ENCODE measurements at regions not wholly inside any gene's neighbourhood (a gene's known extent, or its start where the extent isn't known, plus 50 kb on each side); places are given as distances from the start of the nearest gene placed in this dataset.
"Not testable (repeated sequence)": the region's sequence is repeated elsewhere in the genome, so short reads cannot be mapped to it uniquely, and the experiment has no call there.

DNA sequence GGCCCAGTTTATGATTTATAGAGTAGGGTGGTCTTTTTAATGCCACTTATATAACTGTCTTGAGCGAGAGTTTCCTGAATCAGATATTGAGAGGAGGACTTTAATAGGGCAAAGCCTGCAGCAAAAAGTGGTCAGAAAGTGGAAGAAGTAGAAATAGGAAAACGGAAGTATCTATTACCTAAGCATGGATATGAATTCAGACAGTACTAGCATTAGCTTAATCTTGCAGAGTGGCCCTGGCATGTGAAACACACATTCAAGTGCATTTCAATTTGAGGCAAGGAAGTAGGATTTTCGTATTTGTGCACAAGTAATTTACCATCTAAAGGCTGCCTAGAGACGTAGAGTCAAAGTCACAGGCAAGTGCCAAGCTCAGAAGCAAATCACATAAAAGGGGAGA, 622.3 kb downstream of the DIPK2A start:
- no peak for DNase-seq

DNA sequence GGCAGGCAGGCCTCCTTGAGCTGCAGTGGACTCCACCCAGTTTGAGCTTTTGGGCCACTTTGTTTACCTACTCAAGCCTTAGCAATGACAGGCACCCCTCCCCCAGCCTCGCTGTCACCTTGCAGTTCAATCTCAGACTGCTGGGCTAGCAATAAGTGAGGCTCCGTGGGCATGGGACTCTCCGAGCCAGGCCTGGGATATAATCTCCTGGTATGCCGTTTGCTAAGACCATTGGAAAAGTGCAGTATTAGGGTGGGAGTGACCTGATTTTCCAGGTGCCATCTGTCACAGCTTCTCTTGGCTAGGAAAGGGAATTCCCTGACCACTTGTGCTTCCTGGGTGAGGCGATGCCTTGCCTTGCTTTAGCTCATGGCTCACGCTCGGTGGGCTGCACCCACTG, 648.6 kb downstream of the DIPK2A start:
- DNase-seq = not testable (repeated sequence)

DNA sequence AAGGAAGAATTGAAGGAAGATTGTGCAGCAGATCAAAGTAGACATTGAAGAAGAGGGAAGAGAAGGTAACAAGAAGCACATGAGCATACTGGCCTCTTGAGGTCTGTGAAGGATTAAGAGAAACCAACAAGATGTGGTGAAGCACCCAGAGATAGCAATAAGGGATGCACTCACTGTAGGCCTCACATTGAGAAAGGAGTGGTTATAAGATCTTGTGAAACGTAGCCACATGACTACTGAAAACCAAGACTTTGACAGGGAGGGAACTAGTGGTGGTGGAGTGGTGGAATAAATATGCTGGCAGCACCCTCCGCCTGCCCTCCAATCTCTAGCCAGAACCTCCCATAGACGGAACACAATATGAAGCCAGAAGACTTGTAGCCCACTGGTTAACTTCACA, 651.2 kb downstream of the DIPK2A start:
- DNase-seq = no peak

DNA sequence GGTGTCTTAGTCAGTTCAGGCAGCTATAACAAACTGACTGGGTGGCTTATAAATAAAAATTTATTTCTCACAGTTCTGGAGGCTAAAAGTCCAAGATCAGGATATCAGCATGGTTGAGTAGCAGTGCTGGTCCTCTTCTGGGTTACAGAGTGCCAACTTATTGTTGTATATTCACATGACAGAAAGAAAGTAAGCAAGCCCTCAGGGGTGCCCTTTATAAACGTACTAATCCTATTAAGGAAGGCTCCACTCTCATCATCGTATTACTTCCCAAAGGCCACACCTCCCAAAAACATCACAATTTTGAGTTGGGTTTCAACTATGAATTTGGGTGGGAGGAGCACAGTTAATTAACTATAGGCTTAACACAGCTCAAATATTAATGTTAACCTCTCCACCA, 653.0 kb downstream of the DIPK2A start:
- DNase-seq = no peak

DNA sequence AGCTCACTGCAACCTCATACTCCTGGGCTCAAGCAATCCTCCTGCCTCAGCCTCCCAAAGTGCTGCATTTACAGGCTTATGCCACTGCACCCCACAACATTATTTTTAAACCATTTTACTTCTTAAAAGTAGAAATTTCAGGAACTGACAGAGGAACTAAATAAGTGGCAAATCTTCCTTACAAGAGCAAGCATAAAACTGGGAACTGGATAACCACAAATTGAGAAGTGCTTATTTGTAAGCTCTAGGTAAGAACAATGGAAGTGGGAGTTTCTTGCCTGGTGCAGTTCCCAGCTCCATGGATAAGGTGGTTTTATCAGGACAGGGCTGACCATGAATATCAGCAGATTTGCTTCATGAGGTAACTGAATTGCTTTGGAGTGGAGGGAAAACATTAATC, 655.2 kb downstream of the DIPK2A start:
- DNase-seq = no peak

DNA sequence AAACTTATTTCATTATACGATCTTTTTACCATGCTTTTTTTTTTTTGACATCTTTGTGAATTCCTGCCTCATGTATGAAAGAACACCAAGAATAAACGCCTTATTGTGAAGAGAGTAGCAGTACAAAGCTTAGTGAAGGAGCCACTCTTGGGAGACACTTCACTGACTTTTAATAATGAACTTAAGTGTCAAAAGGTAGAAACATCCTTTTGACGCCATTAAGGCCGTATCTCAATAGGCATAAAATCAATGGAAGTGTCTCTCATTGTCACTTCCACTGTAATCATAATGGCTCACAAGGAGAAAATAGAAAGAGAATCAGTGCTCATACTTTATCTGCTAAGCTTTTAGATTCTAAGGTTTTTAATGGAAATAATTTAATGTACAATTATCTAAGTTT, 657.8 kb downstream of the DIPK2A start:
- no peak for DNase-seq

DNA sequence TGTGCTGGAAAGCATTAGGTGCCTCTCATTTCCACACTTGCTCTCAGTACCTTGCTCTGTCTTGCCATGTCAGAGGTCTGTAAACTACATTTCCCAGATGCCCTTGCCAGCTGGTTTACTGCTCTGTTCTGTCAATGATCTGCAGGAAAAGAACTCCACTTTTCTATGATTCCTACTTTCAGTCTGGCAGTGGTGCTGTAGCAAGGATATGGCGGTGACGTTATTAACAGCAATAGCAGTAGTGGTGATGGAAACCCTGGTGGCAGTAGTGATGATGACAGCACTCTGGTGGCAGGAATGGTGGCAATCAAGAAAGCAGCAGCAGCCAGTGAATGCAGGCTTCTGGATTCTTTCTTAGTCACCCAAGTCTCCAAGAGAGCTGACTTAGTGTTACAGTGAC, 665.2 kb downstream of the DIPK2A start:
- DNase-seq = no peak

DNA sequence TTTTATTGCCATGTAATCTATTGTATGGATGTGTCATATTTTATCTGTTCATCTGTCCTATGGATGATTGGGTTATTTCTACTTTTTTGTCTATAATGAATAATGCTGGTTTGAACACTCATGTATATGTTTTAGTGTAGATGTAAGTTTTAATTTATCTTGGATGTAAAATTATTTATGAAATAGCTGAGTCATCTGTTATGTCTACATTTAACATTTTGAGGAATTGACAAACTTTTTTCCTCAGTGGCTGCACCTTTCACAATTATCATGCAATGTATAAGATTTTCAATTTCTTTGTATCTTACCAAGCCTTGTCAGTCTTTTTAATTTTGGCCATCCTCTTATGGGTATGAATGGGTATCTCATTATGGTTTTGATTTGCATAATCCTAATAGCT, 666.4 kb downstream of the DIPK2A start:
- no peak for DNase-seq

DNA sequence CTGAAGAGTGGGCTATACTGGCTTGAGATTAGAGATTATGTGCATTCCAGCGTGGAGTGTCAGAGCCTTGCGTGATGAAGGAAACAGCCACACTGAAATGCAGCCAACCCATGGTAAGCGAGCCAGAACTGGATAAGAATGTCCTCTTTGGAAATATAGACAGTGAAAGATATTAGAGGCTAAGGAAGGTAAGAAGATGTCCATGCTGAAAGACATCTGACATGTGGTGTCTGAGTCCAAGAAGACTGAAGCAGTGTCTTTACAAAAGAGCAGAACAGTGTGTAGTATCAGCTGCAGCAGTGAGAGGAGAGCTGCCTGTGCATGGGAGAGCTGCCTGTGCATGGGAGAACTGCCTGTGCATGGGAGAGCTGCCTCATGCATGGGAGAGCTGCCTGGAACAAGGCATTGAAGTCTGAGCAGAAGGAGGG, 672.2 kb downstream of the DIPK2A start:
- DNase-seq = peak in 14 of 58 donors; percentile 2 to 54 (median 22)

DNA sequence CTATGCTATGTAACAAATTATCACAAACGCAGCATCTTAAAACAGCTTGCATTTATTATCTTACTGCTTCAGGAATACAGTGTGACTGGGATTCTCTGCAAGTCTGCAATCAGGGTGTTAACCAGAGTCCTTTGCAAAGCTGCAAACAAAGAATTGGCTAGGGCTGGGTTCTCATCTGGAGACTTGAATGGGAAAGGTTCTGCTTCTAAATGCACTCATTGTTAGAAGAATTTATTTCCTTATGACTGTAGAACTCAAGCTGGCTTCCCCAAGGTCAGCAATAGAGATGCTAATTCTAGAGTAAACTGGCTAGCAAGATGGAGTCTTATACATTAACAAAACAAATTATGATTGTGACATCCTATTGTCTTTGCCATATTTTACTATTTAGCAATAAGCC, 673.7 kb downstream of the DIPK2A start:
- DNase-seq = no peak

DNA sequence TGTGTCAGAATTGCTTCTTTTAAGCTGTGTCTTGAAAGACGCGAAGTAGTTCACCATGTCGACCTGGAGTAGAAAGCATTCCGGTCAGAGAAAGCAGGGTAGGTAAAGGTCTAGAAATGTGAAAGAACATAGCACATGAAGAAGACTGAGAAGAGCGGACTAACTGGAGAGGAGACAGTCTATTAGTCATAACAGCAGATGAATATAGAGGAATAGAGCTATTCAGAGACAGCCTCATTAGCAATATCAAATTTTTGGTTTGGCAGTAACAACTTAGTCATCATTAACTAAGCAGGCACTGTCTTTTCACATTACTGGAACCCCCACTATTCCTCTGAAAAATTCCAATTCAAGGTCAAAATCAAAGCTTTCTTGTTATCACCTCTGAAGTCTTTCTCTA, 678.8 kb downstream of the DIPK2A start:
- no peak for DNase-seq

DNA sequence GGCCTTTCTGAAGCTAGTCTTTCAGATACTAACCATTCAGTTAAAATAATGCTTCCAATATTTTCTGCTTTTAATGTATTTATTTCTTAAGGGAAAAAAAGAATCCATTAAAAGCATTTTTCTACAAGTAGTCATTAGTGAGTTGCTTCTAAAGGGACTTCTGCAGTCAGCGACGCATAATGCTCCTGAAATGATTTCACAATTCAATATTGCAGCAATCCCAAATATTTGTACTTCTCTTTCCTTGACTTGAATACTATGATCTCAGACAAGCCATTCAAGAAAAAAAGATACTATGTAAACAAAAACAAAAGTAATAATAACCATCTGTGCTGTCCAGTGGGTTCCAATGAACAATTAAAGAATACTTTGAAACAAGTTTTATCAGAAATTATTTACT, 681.0 kb downstream of the DIPK2A start:
- DNase-seq = no peak

DNA sequence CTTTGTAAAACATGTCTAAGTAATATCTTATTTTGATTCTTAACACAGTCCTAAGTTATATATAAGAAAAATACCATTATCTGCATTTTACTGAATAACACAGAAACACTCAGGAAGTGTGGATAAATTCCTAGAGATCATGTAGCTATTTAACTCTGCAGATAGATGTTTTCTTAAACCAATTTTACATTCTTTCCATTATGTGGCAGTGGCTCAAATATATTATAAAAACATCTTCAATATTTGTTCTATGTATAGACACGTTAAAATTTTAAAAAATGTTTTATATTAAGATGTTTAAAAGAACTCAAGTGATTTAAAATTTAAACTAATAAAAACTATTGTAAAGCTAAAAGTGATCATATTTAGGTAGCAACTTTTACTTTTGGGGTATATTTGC, 683.8 kb downstream of the DIPK2A start:
- no peak for DNase-seq

DNA sequence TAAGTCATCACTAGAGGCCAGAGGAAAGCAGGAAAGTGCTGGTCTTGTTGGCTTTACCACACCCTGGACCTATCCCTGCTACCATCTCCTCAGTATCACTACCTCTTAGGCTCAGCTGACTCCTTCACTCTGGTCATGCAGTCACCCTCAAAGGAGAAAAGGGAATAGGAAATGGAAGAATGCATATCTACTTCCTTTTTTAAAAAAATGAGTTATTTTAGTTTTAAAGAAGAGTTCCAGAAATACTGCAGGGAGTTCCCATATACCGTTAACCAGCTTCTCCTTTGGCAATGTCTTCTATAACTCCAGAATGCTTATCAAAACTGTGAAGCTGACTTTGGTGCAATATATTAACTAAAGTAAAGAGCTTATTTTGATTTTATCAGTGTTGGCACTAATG, 688.6 kb downstream of the DIPK2A start:
- no peak for DNase-seq

DNA sequence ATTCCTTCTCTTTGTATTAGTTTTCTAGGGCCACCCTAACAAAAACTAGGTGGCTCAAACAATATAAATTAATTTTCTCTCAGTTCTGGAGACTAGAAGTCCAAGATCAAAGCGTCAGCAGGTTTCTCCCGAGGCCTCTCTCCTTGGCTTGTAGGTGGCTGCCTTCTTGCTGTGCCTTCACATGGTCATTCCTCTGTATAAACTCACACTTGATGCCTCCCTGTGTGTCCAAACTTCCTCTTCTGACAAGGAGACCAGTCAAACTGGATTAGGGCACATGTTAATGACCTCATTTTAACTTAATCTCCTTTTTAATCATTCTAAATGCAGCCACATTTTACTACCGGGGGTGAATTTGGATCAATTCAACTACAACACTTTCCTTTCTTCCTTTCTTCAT, 691.1 kb downstream of the DIPK2A start:
- DNase-seq = no peak

DNA sequence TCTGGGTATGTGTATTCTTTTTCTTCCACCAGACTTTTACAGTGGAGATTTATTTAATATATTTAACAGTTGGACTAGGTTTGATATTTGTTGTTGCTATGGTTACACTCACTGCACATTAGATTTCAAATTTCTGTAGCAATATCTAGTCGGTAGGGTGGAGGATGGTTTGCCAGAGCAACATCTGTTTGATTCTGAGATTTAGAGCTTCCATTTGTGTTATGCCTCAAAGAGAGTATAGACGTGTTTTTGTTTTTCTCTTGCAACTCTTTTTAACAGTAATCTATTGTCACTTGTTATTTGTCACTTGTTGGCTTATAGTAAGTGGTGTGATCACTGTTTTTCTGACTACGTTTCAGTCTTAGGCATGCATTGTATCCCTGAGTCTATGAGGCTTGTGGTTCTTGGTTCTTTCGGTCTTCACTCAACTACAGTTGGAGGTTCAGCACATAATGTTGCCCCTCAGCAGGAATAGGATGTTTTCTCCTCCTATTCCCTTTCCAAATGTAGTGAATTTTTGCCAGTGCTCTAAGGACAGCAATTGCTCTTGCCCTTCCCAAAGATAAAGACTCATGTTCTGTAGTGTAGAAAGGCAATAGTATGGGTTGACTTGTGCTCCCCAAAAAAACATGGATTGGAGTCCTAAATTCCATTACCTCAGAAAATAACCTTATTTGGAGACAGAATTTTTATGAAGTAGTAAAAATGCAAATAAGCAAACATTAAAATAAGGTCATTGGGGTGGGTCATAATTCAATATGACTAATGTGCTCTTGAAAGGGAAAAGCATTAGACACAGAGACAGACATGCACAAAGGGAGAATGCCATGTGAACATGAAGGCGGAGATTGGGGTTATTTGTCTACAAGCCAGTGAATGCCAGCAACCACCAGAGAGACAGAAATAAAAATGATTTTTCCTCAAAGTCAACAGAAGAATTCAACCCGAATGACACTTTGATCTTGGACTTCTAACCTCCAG, 692.1 kb downstream of the DIPK2A start:
- DNase-seq = peak in 7 of 58 donors; percentile 5 to 80 (median 36)

DNA sequence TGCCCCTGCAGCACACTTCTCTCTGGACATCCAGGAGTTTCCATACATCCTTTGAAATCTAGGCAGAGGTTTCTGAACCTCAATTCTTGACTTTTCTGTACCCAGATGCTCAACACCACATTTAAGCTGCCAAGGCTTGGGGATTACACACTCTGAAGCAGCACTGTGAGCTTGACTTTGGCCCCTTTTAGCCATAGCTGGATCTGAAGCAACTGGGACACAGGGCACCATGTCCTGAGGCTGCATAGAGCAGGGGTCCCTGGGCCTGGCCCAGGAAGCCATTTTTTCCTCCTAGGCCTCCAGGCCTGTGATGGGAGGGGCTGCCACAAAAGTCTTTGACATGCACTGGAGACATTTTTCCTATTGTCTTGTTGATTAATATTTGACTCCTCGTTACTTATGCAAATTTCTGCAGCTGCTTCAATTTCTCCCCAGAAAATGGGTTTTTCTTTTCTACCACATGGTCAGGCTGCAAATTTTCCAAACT, 694.0 kb downstream of the DIPK2A start:
- no peak for DNase-seq

DNA sequence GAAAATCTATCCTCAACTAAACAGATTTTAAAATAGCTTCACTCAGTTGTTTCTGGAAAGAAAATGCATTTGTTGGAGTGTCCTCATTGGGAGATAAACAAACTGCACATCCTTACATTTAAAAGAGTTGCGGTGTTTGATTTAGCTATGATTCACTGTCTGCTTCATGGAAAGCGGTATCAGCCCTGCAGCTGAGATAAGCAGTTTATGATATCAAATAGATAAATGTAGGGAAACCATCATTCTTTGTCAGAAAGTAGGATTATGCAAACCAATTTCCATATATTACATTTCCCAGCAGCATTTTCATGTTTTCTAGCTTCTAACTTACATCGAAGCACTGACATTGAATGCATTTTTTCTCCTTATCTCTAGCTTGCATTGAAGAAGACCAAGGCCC, 698.9 kb downstream of the DIPK2A start:
- DNase-seq = no peak

DNA sequence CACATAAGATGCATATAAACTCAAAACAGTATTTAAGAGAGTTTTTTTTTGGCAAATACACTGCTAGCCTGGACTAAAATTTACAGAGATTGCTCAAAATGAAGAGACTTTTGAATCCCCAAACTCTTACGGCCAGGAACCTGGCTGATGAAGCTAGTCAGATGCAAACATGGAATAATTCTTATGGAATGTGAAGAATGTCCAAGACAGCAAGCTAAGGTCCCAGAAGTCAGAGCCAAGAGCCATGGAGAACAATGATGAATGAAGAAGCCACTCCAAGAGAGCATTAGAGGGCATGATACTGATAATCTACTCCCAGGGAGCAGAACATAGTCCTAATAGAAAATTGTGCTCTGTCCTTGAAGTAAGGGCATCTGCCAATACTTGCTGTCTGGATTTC, 705.5 kb downstream of the DIPK2A start:
- DNase-seq = no peak

DNA sequence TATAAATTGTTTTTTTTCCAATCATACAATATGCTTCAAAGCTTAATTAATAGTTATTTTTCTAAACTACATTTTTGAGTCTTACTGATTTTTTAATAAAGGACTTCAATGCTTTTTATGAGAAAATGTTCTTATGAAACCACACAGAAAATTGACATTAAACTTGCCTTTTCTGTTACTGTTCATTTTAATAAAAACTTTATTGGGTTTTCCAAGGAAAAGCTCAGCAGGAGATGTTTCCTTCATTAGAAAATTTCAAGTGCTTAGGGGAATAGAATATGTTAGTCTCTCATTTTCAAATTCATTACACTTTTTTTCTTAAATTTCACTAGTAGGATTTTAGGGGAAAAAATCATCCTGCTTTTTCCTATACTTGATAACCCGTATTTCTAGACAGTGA, 711.4 kb downstream of the DIPK2A start:
- DNase-seq = no peak

DNA sequence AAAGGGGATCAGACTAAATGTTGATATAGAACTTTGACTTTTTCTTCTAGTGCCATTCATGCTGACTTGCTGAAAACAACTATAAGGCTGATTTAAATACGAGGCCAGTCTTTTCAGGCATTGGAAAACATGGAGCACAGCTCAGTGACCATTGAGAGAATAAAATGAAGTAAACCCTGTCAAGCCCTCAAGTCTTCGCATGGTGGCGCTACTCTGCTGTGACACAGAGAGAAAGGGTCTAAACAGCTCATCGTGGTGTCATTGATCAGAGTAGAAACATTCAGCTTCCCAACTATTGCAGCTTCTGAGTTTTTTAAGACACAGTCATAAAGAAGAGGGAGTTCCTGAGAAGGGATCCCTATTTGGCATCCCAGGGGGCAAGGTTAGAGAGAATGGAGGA, 716.2 kb downstream of the DIPK2A start:
- DNase-seq = no peak

DNA sequence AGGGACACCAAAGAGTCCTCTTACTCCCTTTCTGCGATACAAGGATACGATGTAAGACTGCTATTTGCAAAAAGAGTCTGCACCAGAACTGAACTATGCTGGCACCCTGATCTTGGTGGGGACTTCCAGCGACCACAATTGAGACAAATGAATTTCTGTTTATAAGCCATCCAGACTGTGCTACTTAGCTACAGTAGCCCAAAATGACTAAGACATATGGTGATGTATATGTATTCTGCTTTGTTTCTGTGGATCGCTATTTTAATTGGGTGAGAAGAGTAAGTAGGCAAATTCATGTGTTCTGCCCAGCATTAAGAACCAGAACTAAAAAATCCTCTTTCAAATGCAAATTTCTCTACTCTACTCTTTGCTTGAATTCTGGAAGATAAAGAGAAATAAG, 720.9 kb downstream of the DIPK2A start:
- peak in 2 of 58 donors; percentile 1 to 5 for DNase-seq

DNA sequence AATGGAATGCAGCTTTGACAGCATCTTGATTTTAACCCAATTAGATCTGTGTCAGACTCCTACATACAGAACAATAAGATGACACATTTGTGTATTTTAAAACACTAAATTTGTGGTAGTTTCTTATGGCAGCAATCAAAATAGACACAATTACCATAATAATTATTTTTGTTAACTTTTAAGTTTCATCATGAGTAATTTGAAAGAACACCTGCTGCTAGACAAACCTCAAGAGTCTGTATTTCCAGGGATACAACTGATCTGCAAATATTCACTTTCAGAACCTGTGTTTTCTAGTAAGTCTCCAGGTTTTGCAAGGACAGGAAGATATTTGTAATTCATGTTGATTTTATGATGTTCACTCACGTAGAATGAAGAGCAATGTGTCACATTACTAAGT, 736.8 kb downstream of the DIPK2A start:
- no peak for DNase-seq
